ENCODE measurements at regions not wholly inside any gene's neighbourhood (a gene's known extent, or its start where the extent isn't known, plus 50 kb on each side); places are given as distances from the start of the nearest gene placed in this dataset.
"Not testable (repeated sequence)": the region's sequence is repeated elsewhere in the genome, so short reads cannot be mapped to it uniquely, and the experiment has no call there.

GRCh38 chr6:120395784-120396183, 938.5 kb downstream of the TBC1D32 start:
- no peaks in the 10 kb centered on the region for H3K36me3 ChIP-seq (ENCODE audit: insufficient read depth, low read length)
- H3K4me3 ChIP-seq (ENCODE audit: low read depth, low read length) = no peak overlapping the region
- no peaks in the 10 kb centered on the region for H3K79me2 ChIP-seq (ENCODE audit: control insufficient read depth, insufficient read depth, low read length, unreplicated experiment)
- H3K27ac ChIP-seq (ENCODE audit: low read depth, low read length) = no peak overlapping the region
- H3K4me1 ChIP-seq (ENCODE audit: control insufficient read depth, insufficient read depth, low read length, unreplicated experiment) = no peaks in the 10 kb centered on the region
- no peak overlapping the region for H2AFZ ChIP-seq (ENCODE audit: low read length, unreplicated experiment)
- H3K27me3 ChIP-seq (ENCODE audit: insufficient read depth, low read length) = no peaks in the 10 kb centered on the region

GRCh38 chr6:120395330-120395729, 939.0 kb downstream of the TBC1D32 start:
- no peaks in the 10 kb centered on the region for H3K4me1 ChIP-seq (ENCODE audit: control insufficient read depth, insufficient read depth, low read length, unreplicated experiment)
- H3K36me3 ChIP-seq (ENCODE audit: insufficient read depth, low read length) = no peaks in the 10 kb centered on the region
- no peak overlapping the region for H3K27ac ChIP-seq (ENCODE audit: low read depth, low read length)
- no peaks in the 10 kb centered on the region for H3K79me2 ChIP-seq (ENCODE audit: control insufficient read depth, insufficient read depth, low read length, unreplicated experiment)
- no peaks in the 10 kb centered on the region for H3K27me3 ChIP-seq (ENCODE audit: insufficient read depth, low read length)
- H3K4me3 ChIP-seq (ENCODE audit: low read depth, low read length) = no peak overlapping the region
- H2AFZ ChIP-seq (ENCODE audit: low read length, unreplicated experiment) = no peak overlapping the region

- no peak overlapping the region for H2AFZ ChIP-seq (ENCODE audit: low read length, unreplicated experiment)
- no peaks in the 10 kb centered on the region for H3K79me2 ChIP-seq (ENCODE audit: control insufficient read depth, insufficient read depth, low read length, unreplicated experiment)
- H3K27me3 ChIP-seq (ENCODE audit: insufficient read depth, low read length) = no peaks in the 10 kb centered on the region
- H3K4me3 ChIP-seq (ENCODE audit: low read depth, low read length) = no peak overlapping the region
- no peaks in the 10 kb centered on the region for H3K36me3 ChIP-seq (ENCODE audit: insufficient read depth, low read length)
- no peak overlapping the region for H3K27ac ChIP-seq (ENCODE audit: low read depth, low read length)
- no peaks in the 10 kb centered on the region for H3K4me1 ChIP-seq (ENCODE audit: control insufficient read depth, insufficient read depth, low read length, unreplicated experiment)
These were observed 941.3 kb downstream of the TBC1D32 start for GRCh38 chr6:120392941-120393340.

GRCh38 chr6:120384671-120385070, 949.6 kb downstream of the TBC1D32 start:
- H3K27ac ChIP-seq (ENCODE audit: low read depth, low read length) = no peak overlapping the region
- no peaks in the 10 kb centered on the region for H3K36me3 ChIP-seq (ENCODE audit: insufficient read depth, low read length)
- no peak overlapping the region for H2AFZ ChIP-seq (ENCODE audit: low read length, unreplicated experiment)
- H3K4me1 ChIP-seq (ENCODE audit: control insufficient read depth, insufficient read depth, low read length, unreplicated experiment) = no peaks in the 10 kb centered on the region
- H3K4me3 ChIP-seq (ENCODE audit: low read depth, low read length) = no peak overlapping the region
- no peaks in the 10 kb centered on the region for H3K79me2 ChIP-seq (ENCODE audit: control insufficient read depth, insufficient read depth, low read length, unreplicated experiment)
- no peaks in the 10 kb centered on the region for H3K27me3 ChIP-seq (ENCODE audit: insufficient read depth, low read length)

GRCh38 chr6:120383681-120384080, 950.6 kb downstream of the TBC1D32 start:
- Histone ChIP-seq H3K4me1 (ENCODE audit: control insufficient read depth, insufficient read depth, low read length, unreplicated experiment) (no peaks in the 10 kb centered on the region), H3K36me3 (ENCODE audit: insufficient read depth, low read length) (no peaks in the 10 kb centered on the region), H2AFZ (ENCODE audit: low read length, unreplicated experiment) (no peak overlapping the region), H3K27ac (ENCODE audit: low read depth, low read length) (no peak overlapping the region), H3K79me2 (ENCODE audit: control insufficient read depth, insufficient read depth, low read length, unreplicated experiment) (no peaks in the 10 kb centered on the region), H3K27me3 (ENCODE audit: insufficient read depth, low read length) (no peaks in the 10 kb centered on the region), H3K4me3 (ENCODE audit: low read depth, low read length) (no peak overlapping the region)

- Histone ChIP-seq H3K4me3 (ENCODE audit: low read depth, low read length) (no peak overlapping the region), H3K27me3 (ENCODE audit: insufficient read depth, low read length) (no peaks in the 10 kb centered on the region), H2AFZ (ENCODE audit: low read length, unreplicated experiment) (no peak overlapping the region), H3K36me3 (ENCODE audit: insufficient read depth, low read length) (no peaks in the 10 kb centered on the region), H3K27ac (ENCODE audit: low read depth, low read length) (no peak overlapping the region), H3K4me1 (ENCODE audit: control insufficient read depth, insufficient read depth, low read length, unreplicated experiment) (no peaks in the 10 kb centered on the region), H3K79me2 (ENCODE audit: control insufficient read depth, insufficient read depth, low read length, unreplicated experiment) (no peaks in the 10 kb centered on the region)
These were observed 955.6 kb downstream of the TBC1D32 start for GRCh38 chr6:120378582-120379220.

- H3K27me3 ChIP-seq (ENCODE audit: insufficient read depth, low read length) = no peaks in the 10 kb centered on the region
- H3K4me3 ChIP-seq (ENCODE audit: low read depth, low read length) = no peak overlapping the region
- H3K79me2 ChIP-seq (ENCODE audit: control insufficient read depth, insufficient read depth, low read length, unreplicated experiment) = no peaks in the 10 kb centered on the region
- no peak overlapping the region for H2AFZ ChIP-seq (ENCODE audit: low read length, unreplicated experiment)
- no peaks in the 10 kb centered on the region for H3K4me1 ChIP-seq (ENCODE audit: control insufficient read depth, insufficient read depth, low read length, unreplicated experiment)
- no peaks in the 10 kb centered on the region for H3K36me3 ChIP-seq (ENCODE audit: insufficient read depth, low read length)
- no peak overlapping the region for H3K27ac ChIP-seq (ENCODE audit: low read depth, low read length)
These were observed 961.1 kb downstream of the TBC1D32 start for GRCh38 chr6:120373185-120373584.

GRCh38 chr6:120363429-120363828, 970.9 kb downstream of the TBC1D32 start:
- no peaks in the 10 kb centered on the region for H3K4me1 ChIP-seq (ENCODE audit: control insufficient read depth, insufficient read depth, low read length, unreplicated experiment)
- no peaks in the 10 kb centered on the region for H3K27me3 ChIP-seq (ENCODE audit: insufficient read depth, low read length)
- no peak overlapping the region for H3K27ac ChIP-seq (ENCODE audit: low read depth, low read length)
- no peaks in the 10 kb centered on the region for H3K36me3 ChIP-seq (ENCODE audit: insufficient read depth, low read length)
- no peaks in the 10 kb centered on the region for H3K79me2 ChIP-seq (ENCODE audit: control insufficient read depth, insufficient read depth, low read length, unreplicated experiment)
- H3K4me3 ChIP-seq (ENCODE audit: low read depth, low read length) = no peak overlapping the region
- H2AFZ ChIP-seq (ENCODE audit: low read length, unreplicated experiment) = no peak overlapping the region

- H3K36me3 ChIP-seq (ENCODE audit: insufficient read depth, low read length); H3K79me2 ChIP-seq (ENCODE audit: control insufficient read depth, insufficient read depth, low read length, unreplicated experiment); H2AFZ ChIP-seq (ENCODE audit: low read length, unreplicated experiment); H3K27me3 ChIP-seq (ENCODE audit: insufficient read depth, low read length); H3K4me1 ChIP-seq (ENCODE audit: control insufficient read depth, insufficient read depth, low read length, unreplicated experiment); H3K4me3 ChIP-seq (ENCODE audit: low read depth, low read length); H3K27ac ChIP-seq (ENCODE audit: low read depth, low read length): not testable (repeated sequence)
These were observed 975.7 kb downstream of the TBC1D32 start for GRCh38 chr6:120358535-120358934.

- no peak overlapping the region for H2AFZ ChIP-seq (ENCODE audit: low read length, unreplicated experiment)
- no peaks in the 10 kb centered on the region for H3K27me3 ChIP-seq (ENCODE audit: insufficient read depth, low read length)
- H3K79me2 ChIP-seq (ENCODE audit: control insufficient read depth, insufficient read depth, low read length, unreplicated experiment) = no peaks in the 10 kb centered on the region
- H3K27ac ChIP-seq (ENCODE audit: low read depth, low read length) = no peak overlapping the region
- no peaks in the 10 kb centered on the region for H3K36me3 ChIP-seq (ENCODE audit: insufficient read depth, low read length)
- H3K4me1 ChIP-seq (ENCODE audit: control insufficient read depth, insufficient read depth, low read length, unreplicated experiment) = no peaks in the 10 kb centered on the region
- H3K4me3 ChIP-seq (ENCODE audit: low read depth, low read length) = no peak overlapping the region
These were observed 976.8 kb downstream of the TBC1D32 start for GRCh38 chr6:120357447-120357846.

GRCh38 chr6:120355822-120356221, 978.5 kb downstream of the TBC1D32 start:
- H3K79me2 ChIP-seq (ENCODE audit: control insufficient read depth, insufficient read depth, low read length, unreplicated experiment) = no peaks in the 10 kb centered on the region
- H3K27ac ChIP-seq (ENCODE audit: low read depth, low read length) = no peak overlapping the region
- H2AFZ ChIP-seq (ENCODE audit: low read length, unreplicated experiment) = no peak overlapping the region
- no peaks in the 10 kb centered on the region for H3K27me3 ChIP-seq (ENCODE audit: insufficient read depth, low read length)
- no peak overlapping the region for H3K4me3 ChIP-seq (ENCODE audit: low read depth, low read length)
- H3K4me1 ChIP-seq (ENCODE audit: control insufficient read depth, insufficient read depth, low read length, unreplicated experiment) = no peaks in the 10 kb centered on the region
- H3K36me3 ChIP-seq (ENCODE audit: insufficient read depth, low read length) = no peaks in the 10 kb centered on the region
